Endothelial cell of umbilical vein (primary cell): ENCODE measurements at regions not wholly inside any gene's neighbourhood (a gene's known extent, or its start where the extent isn't known, plus 50 kb on each side); places are given as distances from the start of the nearest gene placed in this dataset.

Experiments
- BruUV-seq: library from RNA; stranded (reverse); fragments of 400-500 nt; replicated peaks from 2 replicates; lab custom pipeline; 2021; lab: Mats Ljungman, UMichigan
- CTCF ChIA-PET: fragments of 300-600, 350-600 bp; sonication (Branson Sonifier 250); formaldehyde crosslinking; loops from one replicate; lab custom pipeline; 2021; ENCODE audit warnings: antibody characterized with exemption, inconsistent platforms; lab: Charles Lee
- POLR2A ChIA-PET: fragments of 300-600, 350-600 bp; sonication (Branson Sonifier 250); formaldehyde crosslinking; loops from one replicate; lab custom pipeline; 2021; ENCODE audit warnings: antibody characterized with exemption, inconsistent platforms; lab: Charles Lee
- DNase-seq: peaks from one replicate; pipeline ENCODE4 v3.0.0-alpha.2; 2011; ENCODE audit warnings: low read depth, low spot score
- FAIRE-seq: peaks from 2 replicates; lab custom pipeline; 2011; peaks lifted over from hg19 to GRCh38; lab: Jason Lieb, UNC
- H2AFZ ChIP-seq: 2 replicates; pipeline ENCODE4 v1.6.0; 2012; ENCODE audit warnings: low read depth, low read length, control low read depth, inconsistent platforms
- H3K27ac ChIP-seq: 2 replicates; pipeline ENCODE4 v1.5.1; 2011; ENCODE audit warnings: low read depth, mild to moderate bottlenecking, control low read depth, low read length, moderate library complexity; ENCODE audit not compliant: insufficient read depth
- H3K27me3 ChIP-seq, 2 experiments: 2 replicates each; pipeline versions ENCODE4 v1.6.0 to v1.6.1; 2011; ENCODE audit warnings: low read length in 2 of 2, mixed read lengths in 1 of 2; ENCODE audit not compliant: control insufficient read depth in 2 of 2, insufficient read depth in 2 of 2
- H3K36me3 ChIP-seq, 2 experiments: 2 replicates in 1 of 2; 3 replicates in 1 of 2; pipeline ENCODE4 v1.5.1; 2011; ENCODE audit warnings: low read length in 2 of 2, mild to moderate bottlenecking in 1 of 2, moderate library complexity in 1 of 2; ENCODE audit not compliant: control insufficient read depth in 2 of 2, insufficient read depth in 2 of 2; ENCODE audit errors: extremely low read depth in 1 of 2
- H3K4me1 ChIP-seq: 3 replicates; pipeline ENCODE4 v1.5.1; 2011; ENCODE audit warnings: mild to moderate bottlenecking, low read length; ENCODE audit not compliant: control insufficient read depth, insufficient read depth; ENCODE audit errors: extremely low read depth
- H3K4me2 ChIP-seq: 2 replicates; pipeline ENCODE4 v1.6.1; 2011; ENCODE audit warnings: low read length, control low read depth, mixed read lengths; ENCODE audit not compliant: insufficient read depth
- H3K4me3 ChIP-seq, 3 experiments: fragments of 200-600 bp in 1 of 3; sonication (generic), shearing (Covaris generic) in 1 of 3; replicated peaks in 1 of 3; 2 replicates each; pipeline ENCODE4 v1.5.1; 2011 to 2016; ENCODE audit warnings: control low read depth in 3 of 3, low read length in 3 of 3, mild to moderate bottlenecking in 2 of 3, inconsistent platforms in 1 of 3, low read depth in 1 of 3, moderate library complexity in 1 of 3; ENCODE audit not compliant: insufficient read depth in 1 of 3
- H3K79me2 ChIP-seq: 2 replicates; pipeline ENCODE4 v1.6.0; 2012; ENCODE audit warnings: low read length, inconsistent platforms; ENCODE audit not compliant: control insufficient read depth, insufficient read depth
- H3K9ac ChIP-seq: replicated peaks from 2 replicates; pipeline ENCODE3; 2011; ENCODE audit warnings: low read length, control low read depth; ENCODE audit not compliant: insufficient read depth; ENCODE audit errors: extremely low read depth
- H3K9me1 ChIP-seq: replicated peaks from 3 replicates; pipeline ENCODE4 v1.6.0; 2011; ENCODE audit warnings: mild to moderate bottlenecking, low read length; ENCODE audit not compliant: control insufficient read depth, insufficient read depth; ENCODE audit errors: extremely low read depth
- H3K9me3 ChIP-seq: replicated peaks from 2 replicates; pipeline ENCODE4 v1.5.1; 2012; ENCODE audit warnings: low read length, inconsistent platforms; ENCODE audit not compliant: control insufficient read depth, insufficient read depth
- H4K20me1 ChIP-seq: replicated peaks from 2 replicates; pipeline ENCODE3; 2011; ENCODE audit warnings: mild to moderate bottlenecking, low read length; ENCODE audit not compliant: control insufficient read depth, insufficient read depth; ENCODE audit errors: extremely low read depth
- EZH2 ChIP-seq: IDR thresholded peaks from 2 replicates; pipeline ENCODE4 v1.6.1; 2012; ENCODE audit warnings: borderline replicate concordance, low read depth, mild to moderate bottlenecking, moderate library complexity, low read length, inconsistent platforms; ENCODE audit not compliant: severe bottlenecking
- FOS ChIP-seq: IDR thresholded peaks from 2 replicates; pipeline ENCODE4 v1.6.1; 2011; ENCODE audit warnings: mild to moderate bottlenecking, low read length, moderate library complexity, borderline replicate concordance; ENCODE audit not compliant: insufficient read depth
- GATA2 ChIP-seq: IDR thresholded peaks from 2 replicates; pipeline ENCODE4 v1.7.0; 2011; ENCODE audit warnings: low read depth, mild to moderate bottlenecking, moderate library complexity, mixed read lengths, low read length; ENCODE audit not compliant: insufficient read length, insufficient read depth
- JUN ChIP-seq: IDR thresholded peaks from 2 replicates; pipeline ENCODE4 v1.6.1; 2011; ENCODE audit warnings: borderline replicate concordance, low read depth; ENCODE audit not compliant: insufficient read length, insufficient read depth
- MAX ChIP-seq: IDR thresholded peaks from 2 replicates; pipeline ENCODE4 v1.6.1; 2011; ENCODE audit not compliant: insufficient read depth, insufficient read length
- MYC ChIP-seq: IDR thresholded peaks from one replicate; pipeline ENCODE4 v1.6.1; 2011; ENCODE audit warnings: mild to moderate bottlenecking, low read depth, low read length
- POLR2A ChIP-seq: IDR thresholded peaks from 2 replicates; pipeline ENCODE4 v1.6.1; 2012; ENCODE audit warnings: low read depth, mild to moderate bottlenecking, control low read depth, low read length
- POLR2AphosphoS5 ChIP-seq: IDR thresholded peaks from 2 replicates; pipeline ENCODE4 v1.6.1; 2012; ENCODE audit warnings: low read depth, mild to moderate bottlenecking, control low read depth, low read length, moderate library complexity; ENCODE audit not compliant: insufficient read depth
- dilution Hi-C: fragments of 300-500 bp; cut with MboI; formaldehyde crosslinking; loops from one replicate; pipeline ENCODE4 v1.15.0; 2019; ENCODE audit warnings: low sequenced_read_pairs; ENCODE audit not compliant: extremely low pct_ligation_motif_present
- intact Hi-C: fragments of 100-400 bp; cut with micrococcal nuclease; formaldehyde crosslinking; loops from one replicate; pipeline ENCODE4 v1.10.0; 2022
- TF ChIP-seq, protein P1 (sequence below), 2 donors: IDR thresholded peaks; 1 replicate in 1 of 2; 2 replicates in 1 of 2; pipeline ENCODE4 v1.5.1; 2011; ENCODE audit warnings: low read length in 2 of 2, mild to moderate bottlenecking in 2 of 2, moderate library complexity in 2 of 2, control low read depth in 1 of 2, inconsistent platforms in 1 of 2, low read depth in 1 of 2; ENCODE audit not compliant: insufficient read depth in 1 of 2; ENCODE audit errors: extremely low read depth in 1 of 2

DNA sequence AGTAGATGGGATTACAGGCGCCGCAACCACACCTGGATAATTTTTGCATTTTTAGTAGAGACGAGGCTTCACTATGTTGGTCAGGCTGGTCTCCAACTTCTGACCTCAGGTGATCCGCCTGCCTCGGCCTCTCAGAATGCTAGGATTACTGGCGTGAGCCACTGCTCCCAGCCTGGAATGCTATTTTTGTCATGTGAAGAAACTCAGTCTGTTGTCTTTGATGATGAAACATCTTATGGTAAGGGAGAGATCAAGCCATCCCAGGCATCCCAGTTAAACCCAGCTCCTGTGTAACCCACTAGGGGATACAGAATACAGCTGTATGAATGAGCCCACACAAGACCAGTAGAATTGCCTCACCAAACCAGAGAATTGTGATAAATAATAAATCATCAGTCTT is 83.6 kb upstream of the RBM24 start:
- Histone ChIP-seq H3K9me3 (no peaks in the 10 kb centered on the region), H3K27ac (no peak overlapping the region), H3K4me1 (no peaks in the 10 kb centered on the region), H3K36me3 (no peaks in the 10 kb centered on the region), H3K79me2 (no peaks in the 10 kb centered on the region), H3K4me2 (no peak overlapping the region), H3K9ac (no peak overlapping the region), H2AFZ (no peak overlapping the region), H3K4me3 (no peak overlapping the region), H3K9me1 (no peaks in the 10 kb centered on the region), H3K27me3 (peaks cover 0 to 2% of the 10 kb centered on the region in 2 experiments), H4K20me1 (no peaks in the 10 kb centered on the region)
- FAIRE-seq (no peak), DNase-seq (no peak)
- intact Hi-C loops: no loop called here
- CTCF ChIA-PET: no interaction called here
- BruUV-seq: no TSS peak
- POLR2A ChIA-PET: no interaction called here
- dilution Hi-C loops: no loop called here
- TF ChIP-seq POLR2A (no peak), MAX (no peak), POLR2AphosphoS5 (no peak), MYC (no peak), GATA2 (no peak), JUN (no peak), EZH2 (no peak), FOS (no peak)
- TF ChIP-seq, protein P1, sequence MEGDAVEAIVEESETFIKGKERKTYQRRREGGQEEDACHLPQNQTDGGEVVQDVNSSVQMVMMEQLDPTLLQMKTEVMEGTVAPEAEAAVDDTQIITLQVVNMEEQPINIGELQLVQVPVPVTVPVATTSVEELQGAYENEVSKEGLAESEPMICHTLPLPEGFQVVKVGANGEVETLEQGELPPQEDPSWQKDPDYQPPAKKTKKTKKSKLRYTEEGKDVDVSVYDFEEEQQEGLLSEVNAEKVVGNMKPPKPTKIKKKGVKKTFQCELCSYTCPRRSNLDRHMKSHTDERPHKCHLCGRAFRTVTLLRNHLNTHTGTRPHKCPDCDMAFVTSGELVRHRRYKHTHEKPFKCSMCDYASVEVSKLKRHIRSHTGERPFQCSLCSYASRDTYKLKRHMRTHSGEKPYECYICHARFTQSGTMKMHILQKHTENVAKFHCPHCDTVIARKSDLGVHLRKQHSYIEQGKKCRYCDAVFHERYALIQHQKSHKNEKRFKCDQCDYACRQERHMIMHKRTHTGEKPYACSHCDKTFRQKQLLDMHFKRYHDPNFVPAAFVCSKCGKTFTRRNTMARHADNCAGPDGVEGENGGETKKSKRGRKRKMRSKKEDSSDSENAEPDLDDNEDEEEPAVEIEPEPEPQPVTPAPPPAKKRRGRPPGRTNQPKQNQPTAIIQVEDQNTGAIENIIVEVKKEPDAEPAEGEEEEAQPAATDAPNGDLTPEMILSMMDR (IDR thresholded peaks at IDR 0.05; ENCODE audit: extremely low read depth in 1 of 2, insufficient read depth in 1 of 2, low read depth in 1 of 2, low read length in 2 of 2): no peak
